T47D (cell line): ENCODE measurements at regions not wholly inside any gene's neighbourhood (a gene's known extent, or its start where the extent isn't known, plus 50 kb on each side); places are given as distances from the start of the nearest gene placed in this dataset.
A peak's percentile ranks its signal among the peaks of the same experiment; 100 is the strongest.
"Not testable (repeated sequence)": the region's sequence is repeated elsewhere in the genome, so short reads cannot be mapped to it uniquely, and the experiment has no call there.

Experiments used
- DNase-seq, 2 experiments: peaks; one replicate each; pipeline versions ENCODE4 v3.0.0 to v3.0.0-alpha.2; 2011 to 2012; ENCODE audit warnings: low read depth in 1 of 2, low spot score in 1 of 2
- JUND ChIP-seq: IDR thresholded peaks from 2 replicates; pipeline ENCODE4 v1.6.1; 2012; ENCODE audit warnings: low read depth
- in situ Hi-C: cut with HindIII; loops from 2 replicates; pipeline ENCODE4 v1.10.0; 2016; ENCODE audit warnings: low sequenced_read_pairs, low pct_unique_long_range_greater_than_20kb

- TF ChIP-seq JUND = no peak
- in situ Hi-C loops = no loop called here
- DNase-seq = no peak
Observed at GRCh38 chr7:125424721-125425120, 495.1 kb upstream of the POT1 start.

DNA sequence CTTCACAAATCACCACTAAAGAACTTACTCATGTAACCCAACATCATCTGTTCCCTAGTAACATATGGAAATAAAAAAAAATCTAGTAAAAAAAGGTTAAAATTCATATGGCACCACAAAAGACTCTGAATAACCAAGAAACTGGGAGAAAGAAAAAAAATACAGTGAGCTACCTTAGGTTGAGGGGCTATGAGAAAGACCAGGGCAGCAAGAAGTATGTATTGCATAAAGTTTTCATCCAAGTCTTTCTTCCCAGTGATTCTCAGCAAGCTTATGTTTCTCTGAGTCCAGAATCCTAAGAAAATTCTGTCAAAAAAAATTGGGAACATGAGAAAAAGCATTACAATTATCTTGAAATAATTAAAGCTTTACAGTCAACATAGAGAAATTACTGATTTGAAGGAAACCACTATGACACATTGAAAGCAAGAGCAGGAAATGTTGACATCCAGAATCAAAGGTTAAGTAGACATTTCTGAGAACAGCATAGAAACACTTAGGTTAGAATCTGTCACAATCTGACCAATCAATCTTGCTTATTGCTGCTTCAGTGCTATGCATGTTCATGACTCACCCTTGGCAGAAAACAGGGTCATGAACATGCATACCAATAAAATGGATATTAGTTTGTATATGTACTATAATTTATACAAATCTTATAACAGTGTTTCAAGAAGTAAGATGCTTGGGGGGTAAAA, 494.0 kb upstream of the POT1 start:
- TF ChIP-seq JUND = no peak
- in situ Hi-C loops = no loop called here
- no peak for DNase-seq

- DNase-seq, in situ Hi-C loops: not testable (repeated sequence)
Observed at GRCh38 chr7:125421407-125421806, 491.8 kb upstream of the POT1 start.

- no peak for TF ChIP-seq JUND
- DNase-seq = no peak
- in situ Hi-C loops = no loop called here
Observed at GRCh38 chr7:125412890-125413665, 483.5 kb upstream of the POT1 start.

DNA sequence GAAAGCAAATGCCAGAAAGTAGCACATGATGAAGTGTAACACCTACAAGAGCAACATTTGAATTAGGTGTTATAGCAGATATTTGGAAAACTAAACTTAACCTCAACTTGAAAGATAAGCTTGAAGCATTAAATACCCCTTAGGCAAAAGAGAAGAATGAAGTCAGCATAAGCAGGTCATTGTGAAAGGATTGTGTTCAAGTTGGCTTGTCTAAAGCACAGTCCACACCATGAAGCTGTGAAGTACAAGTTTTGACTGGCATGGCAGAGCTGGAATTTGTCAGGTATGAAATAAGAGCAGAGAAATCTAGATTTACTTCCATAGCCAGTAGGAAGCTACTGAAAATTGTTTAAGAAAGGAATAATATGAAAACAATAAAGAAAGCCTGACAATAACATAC, 480.3 kb upstream of the POT1 start:
- in situ Hi-C loops = no loop called here
- no peak for TF ChIP-seq JUND
- DNase-seq = no peak

DNA sequence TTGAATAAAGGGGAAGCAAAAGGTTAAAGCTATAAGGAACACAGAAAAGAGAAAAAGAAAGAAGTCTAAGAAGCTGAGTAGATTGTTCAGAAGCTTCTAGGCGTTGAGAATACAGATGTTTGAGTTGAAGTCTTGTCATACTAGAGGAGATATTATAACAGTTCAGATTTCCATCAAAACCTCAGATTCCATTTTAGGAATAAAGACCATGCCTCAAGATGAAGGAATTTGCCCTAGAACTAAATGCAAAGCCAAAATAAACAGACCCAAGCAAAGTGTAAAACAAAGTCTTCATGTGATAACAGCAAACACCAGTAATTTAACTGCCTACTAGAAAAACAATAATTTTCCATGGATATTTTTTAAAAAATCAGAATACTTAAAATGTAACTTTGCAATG, 476.5 kb upstream of the POT1 start:
- TF ChIP-seq JUND = no peak
- DNase-seq = no peak
- in situ Hi-C loops = no loop called here

DNA sequence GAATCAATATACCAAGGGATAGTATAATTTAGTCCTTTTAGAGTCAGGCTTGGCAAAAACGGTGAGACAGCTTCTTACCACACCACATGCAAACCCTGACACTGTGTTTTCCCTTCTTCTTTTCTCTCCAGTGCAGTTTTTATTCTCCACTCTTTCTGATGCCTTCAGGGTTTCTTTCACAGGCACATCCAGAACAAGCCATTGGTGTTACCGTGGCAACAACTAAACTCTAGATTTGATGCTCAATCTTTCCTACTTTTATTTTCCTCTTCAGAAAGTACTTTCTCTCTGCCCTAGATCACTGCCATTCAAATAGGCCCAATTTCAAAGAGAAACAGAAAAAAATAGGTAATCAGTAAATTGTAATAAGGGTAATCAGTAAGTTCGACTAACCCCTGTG, 469.8 kb upstream of the POT1 start:
- in situ Hi-C loops = no loop called here
- DNase-seq = no peak
- TF ChIP-seq JUND = no peak

DNA sequence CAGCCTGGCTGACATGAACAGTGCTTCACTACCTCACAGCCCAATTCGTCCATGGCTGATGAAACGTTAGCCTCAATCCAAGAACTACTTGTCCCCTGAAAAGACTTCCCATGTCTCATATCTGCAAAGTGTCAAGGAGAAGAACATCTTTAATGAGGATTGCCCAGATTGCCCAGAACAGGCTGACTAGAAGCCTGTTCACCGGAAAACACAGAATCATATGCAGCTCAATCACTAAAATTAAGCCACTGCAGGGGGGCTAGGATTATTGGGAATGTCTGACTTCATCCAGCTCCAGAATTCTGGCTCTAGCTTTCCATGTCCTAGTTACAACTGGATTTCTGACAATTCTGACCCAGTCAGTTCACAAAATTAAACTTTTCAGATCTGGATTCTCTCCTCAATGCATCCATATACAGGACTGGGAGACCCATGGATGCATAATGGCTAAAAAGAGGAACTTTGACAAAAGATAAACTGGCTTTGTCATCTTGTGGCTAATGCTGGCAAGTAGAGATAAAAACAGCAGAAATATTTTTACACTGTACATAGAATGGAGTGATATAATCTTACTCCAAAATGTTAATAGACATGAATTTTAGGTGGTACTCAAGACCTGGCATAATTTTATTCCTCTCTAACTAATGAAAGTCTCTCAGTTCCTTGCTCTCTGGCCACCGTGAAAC, 467.0 kb upstream of the POT1 start:
- no peak for TF ChIP-seq JUND
- DNase-seq = no peak
- in situ Hi-C loops = no loop called here

GRCh38 chr7:125391921-125392320, 462.3 kb upstream of the POT1 start:
- no peak for DNase-seq
- in situ Hi-C loops = no loop called here
- no peak for TF ChIP-seq JUND

DNA sequence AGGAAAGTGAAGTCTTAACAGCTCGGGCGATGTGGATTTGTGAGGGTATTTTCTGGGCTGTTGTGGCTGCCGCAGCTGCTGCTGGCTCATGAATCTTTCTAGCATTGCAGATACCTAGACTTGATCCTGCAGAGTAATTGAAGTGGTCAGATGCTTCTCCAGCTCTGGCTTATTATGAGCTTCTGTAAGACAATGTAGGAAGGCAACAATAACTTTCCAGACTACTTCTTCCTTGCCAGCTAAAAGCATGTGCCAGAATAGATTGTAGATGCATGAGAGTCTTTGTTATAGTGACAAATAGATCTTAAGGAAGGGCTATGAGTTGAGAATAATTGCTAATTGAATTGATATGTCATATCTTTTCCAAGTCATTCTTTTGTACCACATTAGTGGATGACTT, 461.4 kb upstream of the POT1 start:
- in situ Hi-C loops = no loop called here
- DNase-seq = no peak
- TF ChIP-seq JUND = no peak

DNA sequence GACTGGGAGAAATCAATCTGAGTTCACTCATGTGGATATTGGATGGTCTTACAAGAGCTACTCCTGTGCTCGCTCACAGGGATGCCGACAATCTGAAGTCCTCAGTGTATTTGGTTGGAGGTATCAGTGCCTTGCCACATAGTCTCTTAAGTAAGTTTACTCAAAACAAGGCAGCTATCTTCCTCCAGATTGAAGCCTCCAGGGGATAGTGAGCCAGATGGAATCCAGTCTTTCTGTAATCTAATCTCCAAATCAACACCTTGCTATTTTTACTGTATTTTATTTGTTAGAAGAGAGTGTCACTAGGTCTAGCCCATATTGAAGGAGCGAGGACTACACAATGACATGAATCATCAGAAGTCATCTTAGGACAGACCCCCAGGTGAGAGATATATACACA, 456.6 kb upstream of the POT1 start:
- TF ChIP-seq JUND = no peak
- no peak for DNase-seq
- in situ Hi-C loops = no loop called here

GRCh38 chr7:125383324-125383723, 453.7 kb upstream of the POT1 start:
- in situ Hi-C loops = no loop called here

DNA sequence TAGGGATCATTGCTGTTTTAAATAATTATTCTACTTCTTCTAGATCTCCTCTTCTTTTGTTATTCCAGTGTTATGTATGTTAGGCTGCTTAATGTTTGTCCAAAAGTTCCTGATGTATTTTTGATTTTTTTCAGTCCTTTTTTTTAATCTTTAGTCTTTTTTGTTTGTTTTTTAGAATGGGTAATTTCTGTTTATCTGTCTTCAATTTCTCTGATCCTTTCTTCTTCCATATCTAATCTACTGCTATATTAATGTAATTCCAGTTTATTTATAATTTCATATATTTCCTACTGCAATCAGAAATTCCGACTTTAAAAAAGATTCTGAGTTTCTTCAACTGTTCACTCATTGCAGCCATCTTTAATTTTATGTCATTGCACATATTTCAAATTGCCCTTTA, 452.8 kb upstream of the POT1 start:
- DNase-seq = no peak
- TF ChIP-seq JUND = no peak
- in situ Hi-C loops = no loop called here

More at GRCh38 chr7:125383324-125383723, 453.7 kb upstream of the POT1 start:
- no peak for TF ChIP-seq JUND
- peak; percentile 4 to 8 for DNase-seq
